Sigmoid colon (tissue), 4 donors: ENCODE measurements at regions not wholly inside any gene's neighbourhood (a gene's known extent, or its start where the extent isn't known, plus 50 kb on each side); places are given as distances from the start of the nearest gene placed in this dataset.

ENCODE experiments used
- CTCF ChIP-seq, 4 experiments: fragments of 450-650 bp in 3 of 4; fragments of 200-600 bp in 1 of 4; IDR thresholded peaks; one replicate each; pipeline ENCODE4 v1.5.1; 2016 to 2019; ENCODE audit warnings: antibody characterized with exemption in 4 of 4, mild to moderate bottlenecking in 3 of 4, moderate library complexity in 2 of 4
- POLR2AphosphoS5 ChIP-seq, 4 donors: sonication (generic); formaldehyde crosslinking; IDR thresholded peaks; one replicate each; pipeline ENCODE4 v1.6.1; 2017; ENCODE audit warnings: antibody characterized with exemption in 4 of 4

GRCh38 chr5:67305401-67305800 lies 108.8 kb upstream of the CD180 start:
- TF ChIP-seq CTCF (IDR thresholded peaks at IDR 0.05) (no peak), POLR2AphosphoS5 (IDR thresholded peaks at IDR 0.05) (no peak)
